Mesodermal cell (in vitro differentiated cells): ENCODE measurements at regions not wholly inside any gene's neighbourhood (a gene's known extent, or its start where the extent isn't known, plus 50 kb on each side); places are given as distances from the start of the nearest gene placed in this dataset.

Source experiments
- H3K27ac ChIP-seq: 2 replicates; pipeline ENCODE4 v1.7.0; 2013; ENCODE audit warnings: mild to moderate bottlenecking, low read depth, low read length, moderate library complexity; ENCODE audit not compliant: severe bottlenecking
- H3K36me3 ChIP-seq: 2 replicates; pipeline ENCODE4 v1.7.1; 2013; ENCODE audit warnings: mild to moderate bottlenecking, low read length, moderate library complexity; ENCODE audit not compliant: control insufficient read depth, insufficient read depth
- H3K4me1 ChIP-seq: one replicate; pipeline ENCODE4 v1.7.1; 2013; ENCODE audit warnings: mild to moderate bottlenecking, low read length; ENCODE audit not compliant: insufficient read depth, control insufficient read depth, poor library complexity, severe bottlenecking
- H3K4me3 ChIP-seq: 2 replicates; pipeline ENCODE4 v1.7.0; 2013; ENCODE audit warnings: low read length, control low read depth, mild to moderate bottlenecking; ENCODE audit not compliant: insufficient read depth, poor library complexity, severe bottlenecking; ENCODE audit errors: extremely low read depth
- H3K9me3 ChIP-seq: 2 replicates; pipeline ENCODE4 v1.7.1; 2013; ENCODE audit warnings: mild to moderate bottlenecking, low read length, moderate library complexity; ENCODE audit not compliant: control insufficient read depth
- WGBS, 2 experiments: methylation state at CpG; one replicate each; pipeline ENCODE4 v1.1.5; 2013; ENCODE audit warnings: missing lambda C conversion rate in 2 of 2; ENCODE audit not compliant: insufficient coverage in 2 of 2; 5-methylcytosine and 5-hydroxymethylcytosine counted together

DNA sequence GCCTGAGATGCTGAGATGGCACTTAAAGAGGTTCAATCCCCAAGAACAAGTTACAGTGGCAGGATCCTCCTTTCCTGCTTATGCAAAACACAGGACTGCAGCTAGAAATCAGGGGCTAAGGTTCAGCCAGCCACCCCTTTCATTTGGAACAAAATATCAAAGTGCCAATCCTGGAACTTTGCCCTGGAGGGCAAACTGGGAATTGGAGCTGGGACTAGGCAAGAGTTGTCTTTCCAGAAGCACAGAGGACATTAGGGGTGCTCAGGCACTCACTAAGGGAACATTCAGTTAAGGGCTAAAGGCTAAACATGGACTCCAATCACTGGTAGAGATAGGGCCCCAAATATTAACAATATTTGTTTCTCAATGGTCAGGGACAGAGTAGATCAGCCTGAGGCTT is 237.2 kb downstream of the EMP1 start:
- H3K4me1 ChIP-seq = peaks cover 22% of the 10 kb centered on the region
- no peak overlapping the region for H3K27ac ChIP-seq
- no peaks in the 10 kb centered on the region for H3K9me3 ChIP-seq
- H3K4me3 ChIP-seq = no peak overlapping the region
- H3K36me3 ChIP-seq = no peaks in the 10 kb centered on the region

GRCh38 chr12:13431041-13431440 is 234.5 kb downstream of the EMP1 start:
- Histone ChIP-seq H3K9me3 (no peaks in the 10 kb centered on the region), H3K27ac (no peak overlapping the region), H3K36me3 (no peaks in the 10 kb centered on the region), H3K4me3 (no peak overlapping the region), H3K4me1 (peaks cover 17% of the 10 kb centered on the region)
- 70 to 75% methylated on average over 1 of the region's 1 CpG for WGBS, 2 experiments

- WGBS, 2 experiments = 86 to 89% methylated on average over 1 to 3 of the region's 4 CpGs
- H3K27ac ChIP-seq = no peak overlapping the region
- H3K4me1 ChIP-seq = peaks cover 8% of the 10 kb centered on the region
- H3K36me3 ChIP-seq = no peaks in the 10 kb centered on the region
- no peak overlapping the region for H3K4me3 ChIP-seq
- no peaks in the 10 kb centered on the region for H3K9me3 ChIP-seq
Measured at GRCh38 chr12:13428538-13429265, 232.2 kb downstream of the EMP1 start.

DNA sequence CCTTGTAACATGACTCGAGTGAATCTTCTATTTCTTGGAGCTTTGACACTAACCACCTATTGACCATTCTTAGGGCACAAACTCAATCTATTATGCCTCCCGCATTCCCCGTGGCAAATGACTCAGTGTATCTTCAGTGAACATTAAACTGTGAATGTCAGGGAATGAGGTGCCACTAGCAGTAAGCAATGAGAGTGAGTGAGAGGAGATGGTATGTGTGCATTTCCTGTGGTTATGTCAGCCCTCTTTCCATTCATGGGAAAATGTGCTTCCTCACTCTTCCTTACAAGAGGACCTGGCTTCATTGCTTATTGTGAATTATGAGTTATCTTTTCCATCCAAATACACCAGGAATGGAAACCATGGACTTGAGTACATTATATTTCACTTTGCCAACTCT is 229.2 kb downstream of the EMP1 start:
- H3K36me3 ChIP-seq = no peaks in the 10 kb centered on the region
- no peak overlapping the region for H3K4me3 ChIP-seq
- H3K9me3 ChIP-seq = no peaks in the 10 kb centered on the region
- H3K27ac ChIP-seq = peak overlapping the region; percentile 7
- 73 to 90% methylated on average over 2 to 3 of the region's 3 CpGs for WGBS, 2 experiments
- H3K4me1 ChIP-seq = peaks cover 8% of the 10 kb centered on the region

GRCh38 chr12:13422291-13422690 is 225.8 kb downstream of the EMP1 start:
- no CpG with 5 or more reads among the region's 2 CpGs for WGBS, 2 experiments
- Histone ChIP-seq H3K36me3 (no peaks in the 10 kb centered on the region), H3K4me1 (peaks cover 8% of the 10 kb centered on the region), H3K9me3 (no peaks in the 10 kb centered on the region), H3K27ac (no peak overlapping the region), H3K4me3 (no peak overlapping the region)

DNA sequence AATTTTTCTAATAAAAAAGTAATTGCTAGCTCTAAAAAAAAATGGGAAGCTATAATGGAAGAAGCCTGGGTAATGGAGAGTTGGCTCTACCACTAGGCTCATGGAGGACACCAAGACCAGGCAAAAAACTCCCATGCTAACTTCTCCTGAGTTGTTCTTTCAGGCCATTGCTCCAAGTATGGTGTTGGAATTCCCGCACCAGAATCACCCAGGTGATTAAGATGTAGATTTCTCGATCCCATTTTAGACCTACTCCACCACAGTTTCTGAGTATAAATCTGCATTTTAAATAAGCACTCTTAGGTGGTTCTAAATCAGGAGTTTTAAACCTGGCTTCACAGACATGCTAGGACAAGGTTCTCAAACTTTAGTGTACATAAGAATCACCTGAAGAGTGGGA is 221.0 kb downstream of the EMP1 start:
- Histone ChIP-seq H3K4me3 (no peak overlapping the region), H3K4me1 (no peaks in the 10 kb centered on the region), H3K36me3 (no peaks in the 10 kb centered on the region), H3K27ac (no peak overlapping the region), H3K9me3 (no peaks in the 10 kb centered on the region)
- WGBS, 2 experiments = 92% methylated on average over 2 of the region's 2 CpGs; no CpG with 5 or more reads in 1 of the 2 experiments

- Histone ChIP-seq H3K27ac (no peak overlapping the region), H3K4me3 (no peak overlapping the region), H3K36me3 (no peaks in the 10 kb centered on the region), H3K9me3 (no peaks in the 10 kb centered on the region), H3K4me1 (no peaks in the 10 kb centered on the region)
- WGBS, 2 experiments = 90% methylated on average over 1 of the region's 2 CpGs; no CpG with 5 or more reads in 1 of the 2 experiments
Measured at GRCh38 chr12:13411287-13411686, 214.8 kb downstream of the EMP1 start.

DNA sequence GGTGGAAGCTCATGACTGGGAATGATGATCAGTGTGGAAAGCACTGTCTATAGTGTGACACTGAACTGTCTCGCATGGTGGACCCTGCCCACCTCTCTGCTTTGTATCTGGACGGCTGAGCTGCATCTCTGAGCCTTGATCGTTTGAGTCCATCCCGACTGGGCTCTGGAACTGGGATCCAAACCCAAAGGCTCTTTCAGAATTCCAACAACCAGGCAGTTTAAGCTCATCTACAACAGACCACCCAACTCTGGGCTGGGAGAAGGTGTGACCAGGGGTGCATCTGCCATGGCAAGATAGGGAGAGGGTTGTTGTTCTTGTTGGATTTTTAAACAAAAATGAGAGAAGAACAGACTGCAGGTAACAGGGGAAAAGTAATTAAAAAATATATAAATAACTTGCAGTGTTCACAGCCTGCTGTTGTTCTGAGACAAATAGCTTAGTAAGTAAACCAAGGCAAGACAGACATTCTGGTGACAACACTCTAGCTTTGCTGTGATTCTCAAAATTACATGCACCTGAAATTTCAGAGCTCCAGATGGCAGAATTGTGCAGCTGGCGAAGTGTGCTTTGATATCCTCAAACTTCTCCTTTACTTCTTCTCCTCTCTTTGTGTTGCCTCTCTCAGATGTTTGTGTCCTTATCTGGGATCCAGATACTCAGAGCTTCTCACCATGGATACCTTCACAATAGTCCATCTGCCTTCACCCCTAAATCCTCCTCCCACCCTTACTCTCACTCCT is 209.6 kb downstream of the EMP1 start:
- no peaks in the 10 kb centered on the region for H3K9me3 ChIP-seq
- H3K36me3 ChIP-seq = no peaks in the 10 kb centered on the region
- H3K4me1 ChIP-seq = no peaks in the 10 kb centered on the region
- 89 to 92% methylated on average over 3 to 4 of the region's 5 CpGs for WGBS, 2 experiments
- H3K4me3 ChIP-seq = no peak overlapping the region
- no peak overlapping the region for H3K27ac ChIP-seq

GRCh38 chr12:13404631-13405473 is 208.3 kb downstream of the EMP1 start:
- H3K4me1 ChIP-seq = no peaks in the 10 kb centered on the region
- H3K9me3 ChIP-seq = no peaks in the 10 kb centered on the region
- 81 to 84% methylated on average over 10 of the region's 13 CpGs for WGBS, 2 experiments
- H3K36me3 ChIP-seq = no peaks in the 10 kb centered on the region
- H3K27ac ChIP-seq = no peak overlapping the region
- H3K4me3 ChIP-seq = no peak overlapping the region

- Histone ChIP-seq H3K27ac (no peak overlapping the region), H3K4me3 (no peak overlapping the region), H3K4me1 (no peaks in the 10 kb centered on the region), H3K36me3 (no peaks in the 10 kb centered on the region), H3K9me3 (no peaks in the 10 kb centered on the region)
- 86 to 90% methylated on average over 4 to 6 of the region's 6 CpGs for WGBS, 2 experiments
Measured at GRCh38 chr12:13404111-13404628, 207.6 kb downstream of the EMP1 start.
